Progenitor cell of endocrine pancreas (in vitro differentiated cells): ENCODE measurements at regions not wholly inside any gene's neighbourhood (a gene's known extent, or its start where the extent isn't known, plus 50 kb on each side); places are given as distances from the start of the nearest gene placed in this dataset.

Source experiments
- DNase-seq: peaks from one replicate; pipeline ENCODE4 v3.0.0; 2021; ENCODE audit warnings: low spot score; ENCODE audit not compliant: unreplicated experiment
- H3K27ac Mint-ChIP-seq: 2 replicates; pipeline ENCODE4 v1.8.0; 2021; ENCODE audit warnings: mild to moderate bottlenecking, moderate library complexity, mixed read lengths
- H3K27me3 Mint-ChIP-seq: 2 replicates; pipeline ENCODE4 v1.8.0; 2021; ENCODE audit warnings: mixed read lengths
- H3K36me3 Mint-ChIP-seq: 2 replicates; pipeline ENCODE4 v1.8.0; 2022; ENCODE audit warnings: mixed read lengths; ENCODE audit not compliant: insufficient read depth
- H3K4me1 Mint-ChIP-seq: 2 replicates; pipeline ENCODE4 v1.8.0; 2021; ENCODE audit warnings: low read depth, mixed read lengths
- H3K4me3 Mint-ChIP-seq: 2 replicates; pipeline ENCODE4 v1.8.0; 2021; ENCODE audit warnings: low read depth, mild to moderate bottlenecking, moderate library complexity, mixed read lengths
- H3K9me3 Mint-ChIP-seq: 2 replicates; pipeline ENCODE4 v1.8.0; 2021; ENCODE audit warnings: low read depth, mixed read lengths
- CTCF ChIP-seq: fragments of 200-600 bp; sonication (generic); IDR thresholded peaks from one replicate; pipeline ENCODE4 v1.5.0; 2021; ENCODE audit warnings: antibody characterized with exemption, mild to moderate bottlenecking; ENCODE audit not compliant: unreplicated experiment

- no peaks in the 10 kb centered on the region for H3K36me3 Mint-ChIP-seq
- peaks cover 11% of the 10 kb centered on the region for H3K27me3 Mint-ChIP-seq
- H3K9me3 Mint-ChIP-seq = peaks cover 9% of the 10 kb centered on the region
- H3K27ac Mint-ChIP-seq = no peak overlapping the region
- no peak overlapping the region for H3K4me3 Mint-ChIP-seq
- TF ChIP-seq CTCF = no peak
- no peak for DNase-seq
- H3K4me1 Mint-ChIP-seq = no peaks in the 10 kb centered on the region
These were observed 68.0 kb upstream of the NKD1 start for GRCh38 chr16:50480206-50480605.

GRCh38 chr16:50479771-50480170 is 68.4 kb upstream of the NKD1 start:
- no peaks in the 10 kb centered on the region for H3K36me3 Mint-ChIP-seq
- no peaks in the 10 kb centered on the region for H3K4me1 Mint-ChIP-seq
- H3K27me3 Mint-ChIP-seq = peaks cover 11% of the 10 kb centered on the region
- no peak for TF ChIP-seq CTCF
- peaks cover 6% of the 10 kb centered on the region for H3K9me3 Mint-ChIP-seq
- DNase-seq = no peak
- no peak overlapping the region for H3K27ac Mint-ChIP-seq
- no peak overlapping the region for H3K4me3 Mint-ChIP-seq

GRCh38 chr16:50478773-50479149 is 69.4 kb upstream of the NKD1 start:
- H3K9me3 Mint-ChIP-seq = no peaks in the 10 kb centered on the region
- no peaks in the 10 kb centered on the region for H3K36me3 Mint-ChIP-seq
- no peaks in the 10 kb centered on the region for H3K4me1 Mint-ChIP-seq
- DNase-seq = no peak
- H3K4me3 Mint-ChIP-seq = no peak overlapping the region
- H3K27ac Mint-ChIP-seq = no peak overlapping the region
- peaks cover 13% of the 10 kb centered on the region for H3K27me3 Mint-ChIP-seq
- TF ChIP-seq CTCF = no peak

GRCh38 chr16:50478075-50478772 is 70.0 kb upstream of the NKD1 start:
- Mint-ChIP-seq H3K36me3 (no peaks in the 10 kb centered on the region), H3K27me3 (peaks cover 16% of the 10 kb centered on the region), H3K27ac (no peak overlapping the region), H3K4me1 (no peaks in the 10 kb centered on the region), H3K9me3 (no peaks in the 10 kb centered on the region), H3K4me3 (no peak overlapping the region)
- no peak for DNase-seq
- no peak for TF ChIP-seq CTCF

- TF ChIP-seq CTCF = no peak
- H3K4me3 Mint-ChIP-seq = no peak overlapping the region
- H3K27me3 Mint-ChIP-seq = peaks cover 16% of the 10 kb centered on the region
- no peaks in the 10 kb centered on the region for H3K4me1 Mint-ChIP-seq
- H3K27ac Mint-ChIP-seq = no peak overlapping the region
- peaks cover under 1% of the 10 kb centered on the region for H3K9me3 Mint-ChIP-seq
- H3K36me3 Mint-ChIP-seq = no peaks in the 10 kb centered on the region
- DNase-seq = no peak
These were observed 71.5 kb upstream of the NKD1 start for GRCh38 chr16:50476486-50477255.
